Stimulated activated CD8-positive, alpha-beta memory T cell treated with anti-CD3 and anti-CD28 coated beads, Interleukin-2, amount 100 ng/mL, for 48 hours (primary cell): ENCODE measurements at regions not wholly inside any gene's neighbourhood (a gene's known extent, or its start where the extent isn't known, plus 50 kb on each side); places are given as distances from the start of the nearest gene placed in this dataset.
A peak's percentile ranks its signal among the peaks of the same experiment; 100 is the strongest.
"Not testable (repeated sequence)": the region's sequence is repeated elsewhere in the genome, so short reads cannot be mapped to it uniquely, and the experiment has no call there.

Experiments
- DNase-seq, 2 donors: peaks; one replicate each; pipeline ENCODE4 v3.0.0-alpha.2; 2020; ENCODE audit warnings: low read depth in 2 of 2

DNA sequence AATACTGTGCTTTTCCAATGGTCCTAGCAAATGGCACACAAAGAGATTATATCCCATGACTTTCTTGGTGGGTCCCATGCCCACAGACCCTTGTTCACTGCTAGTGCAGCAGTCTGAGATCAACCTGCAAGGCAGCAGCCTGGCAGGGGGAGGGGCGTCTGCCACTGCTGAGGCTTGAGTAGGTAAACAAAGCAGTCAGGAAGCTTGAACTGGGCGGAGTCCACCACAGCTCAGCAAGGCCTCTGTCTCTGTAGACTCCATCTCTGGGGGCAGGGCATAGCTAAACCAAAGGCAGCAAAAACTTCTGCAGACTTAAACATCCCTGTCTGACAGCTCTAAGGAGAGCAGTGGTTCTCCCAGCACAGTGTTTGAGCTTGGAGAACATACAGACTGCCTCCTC, 82.9 kb downstream of the ZNF737 start:
- DNase-seq: no peak

DNA sequence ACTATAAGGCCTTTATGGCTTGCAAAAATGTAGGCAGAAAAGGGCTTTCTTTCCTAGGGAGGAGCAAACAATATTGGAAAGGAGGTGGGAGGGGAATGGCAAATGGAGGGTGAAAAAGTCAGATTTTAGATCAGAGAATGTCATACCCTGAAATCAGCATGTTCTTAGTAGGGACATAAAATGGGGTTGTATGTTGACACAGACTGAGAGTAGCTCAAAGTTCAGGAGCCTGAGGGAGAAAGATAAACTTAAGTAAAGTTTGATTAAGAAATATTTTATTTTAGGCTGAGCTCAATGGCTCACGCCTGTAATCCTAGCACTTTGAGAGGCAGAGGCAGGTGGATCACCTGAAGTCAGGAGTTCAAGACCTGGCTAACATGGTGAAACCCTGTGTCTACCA, 83.8 kb downstream of the ZNF737 start:
- no peak for DNase-seq

DNA sequence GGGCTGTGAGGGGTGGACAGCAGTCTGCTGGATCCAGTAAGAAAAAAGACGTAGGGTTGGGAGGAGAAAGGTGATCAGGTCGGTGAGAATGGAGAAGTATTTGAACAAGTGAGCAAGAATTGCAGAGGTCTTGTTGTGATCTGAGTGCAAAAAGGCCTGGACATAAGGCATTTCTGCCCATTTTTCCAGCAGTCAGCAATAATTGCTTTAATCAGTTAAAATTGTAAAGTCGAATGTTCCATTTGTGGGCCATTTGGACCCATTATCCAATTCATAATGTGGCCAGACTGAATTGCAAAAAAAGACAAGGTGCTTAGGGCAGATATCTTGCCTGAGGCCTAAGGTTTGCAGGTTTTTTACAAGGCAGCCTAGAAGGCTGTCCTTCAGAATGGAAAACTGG, 86.1 kb downstream of the ZNF737 start:
- no peak for DNase-seq

DNA sequence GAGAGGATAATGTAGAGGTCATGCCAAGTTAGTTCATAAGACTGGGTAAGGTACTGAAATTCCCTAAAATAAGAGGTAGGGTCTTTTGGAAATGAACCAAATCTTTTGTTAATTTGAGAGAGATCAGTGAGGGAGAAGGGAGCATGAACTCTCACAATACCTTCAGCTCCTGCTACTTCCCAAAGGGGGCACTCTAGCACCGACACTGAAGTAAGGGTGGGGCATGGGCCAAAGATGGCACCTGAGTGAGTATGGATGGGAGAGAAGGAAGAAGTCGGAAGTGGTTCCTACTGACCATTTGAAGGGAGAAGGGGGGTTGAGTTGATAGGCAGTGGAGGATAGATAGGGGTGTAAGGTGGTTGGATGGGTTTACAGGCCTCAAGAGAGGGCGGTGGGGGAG, 86.6 kb downstream of the ZNF737 start:
- DNase-seq: no peak

DNA sequence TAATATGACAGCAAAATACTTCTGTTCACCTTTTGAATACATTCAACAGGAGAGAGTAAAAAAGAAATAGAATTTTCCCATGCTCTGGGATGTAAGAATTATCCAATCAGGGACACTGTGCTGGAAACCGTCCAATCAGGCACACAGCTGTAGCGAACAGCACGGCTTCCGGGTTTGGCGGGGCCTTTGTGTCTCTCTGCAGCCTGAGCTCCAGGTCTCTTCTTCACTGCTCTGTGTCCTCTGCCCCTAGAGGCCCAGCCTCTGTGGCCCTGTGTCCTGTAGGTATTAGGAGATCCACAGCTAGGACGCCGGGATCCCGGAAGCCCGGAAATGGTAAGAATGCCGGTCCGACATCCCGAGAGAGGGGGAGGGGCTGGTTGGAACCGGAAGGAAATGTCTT, 92.7 kb downstream of the ZNF737 start:
- no peak for DNase-seq

DNA sequence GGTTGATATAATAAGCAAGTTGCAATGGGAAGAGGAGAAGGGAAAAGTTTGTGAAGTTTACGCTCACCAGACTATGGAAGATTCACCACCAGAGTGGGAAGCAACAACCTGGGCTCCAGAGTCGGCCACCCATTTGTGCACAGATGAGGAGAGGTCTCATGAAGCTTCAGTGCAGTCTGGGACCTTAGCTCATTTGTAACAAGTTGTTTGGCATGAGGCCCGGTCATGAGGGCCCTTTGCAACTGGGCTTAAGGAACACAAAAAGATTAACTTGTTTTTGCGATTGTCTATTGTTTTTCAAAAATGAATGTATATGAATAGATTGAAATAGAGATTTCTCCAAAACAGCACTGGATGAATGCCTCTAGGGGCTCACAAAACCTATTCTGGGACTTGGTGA, 94.2 kb downstream of the ZNF737 start:
- no peak for DNase-seq

DNA sequence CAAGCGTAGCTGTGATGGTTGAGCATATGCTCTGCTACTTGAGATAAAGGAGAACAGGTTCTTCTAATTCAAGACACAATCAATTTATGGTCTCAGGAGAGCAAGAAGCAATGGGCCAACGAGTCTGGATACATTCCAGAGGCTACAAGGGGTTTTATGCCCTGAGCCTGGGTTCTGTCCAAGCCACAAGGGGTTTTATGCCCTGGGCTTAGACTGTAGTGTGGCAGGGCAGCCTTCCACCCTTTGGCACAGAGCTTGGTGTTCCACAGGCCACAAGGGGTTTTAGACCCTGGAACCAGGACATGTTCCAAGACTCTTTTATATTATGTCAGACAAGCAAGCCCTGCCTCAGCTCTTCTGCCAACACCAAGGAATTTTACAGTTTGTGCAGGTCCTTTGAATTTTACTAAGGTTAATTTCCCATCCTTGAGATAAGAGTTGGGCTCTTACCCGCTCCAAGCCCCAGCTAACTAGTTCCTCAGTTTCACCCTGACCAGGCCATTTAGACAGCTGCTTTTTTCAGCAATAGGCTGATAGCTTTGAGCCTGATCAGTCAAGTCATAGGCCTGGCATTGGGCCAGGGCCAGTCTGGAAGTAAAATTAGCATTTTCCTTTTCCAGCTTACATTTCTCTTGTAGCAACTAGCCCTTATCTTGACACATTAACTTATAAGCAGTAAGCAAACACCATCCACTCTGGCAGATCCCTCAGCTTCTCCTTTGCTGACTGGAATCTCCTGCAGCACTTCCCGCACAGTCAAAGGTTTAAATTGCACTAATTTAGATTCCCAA, 95.0 kb downstream of the ZNF737 start:
- no peak for DNase-seq

DNA sequence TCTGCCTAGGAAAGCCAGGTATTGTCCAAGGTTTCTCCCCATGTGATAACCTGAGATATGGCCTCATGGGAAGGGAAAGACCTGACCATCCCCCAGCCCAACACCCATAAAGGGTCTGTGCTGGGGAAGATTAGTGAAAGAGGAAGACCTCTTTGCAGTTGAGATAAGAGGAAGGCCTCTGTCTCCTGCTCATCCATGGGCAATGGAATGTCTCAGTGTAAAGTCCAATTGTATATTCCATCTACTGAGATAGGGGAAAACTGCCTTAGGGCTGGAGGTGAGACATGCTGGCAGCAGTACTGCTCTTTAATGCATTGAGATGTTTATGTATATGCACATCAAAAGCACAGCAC, 99.0 kb downstream of the ZNF737 start:
- not testable (repeated sequence) for DNase-seq

DNA sequence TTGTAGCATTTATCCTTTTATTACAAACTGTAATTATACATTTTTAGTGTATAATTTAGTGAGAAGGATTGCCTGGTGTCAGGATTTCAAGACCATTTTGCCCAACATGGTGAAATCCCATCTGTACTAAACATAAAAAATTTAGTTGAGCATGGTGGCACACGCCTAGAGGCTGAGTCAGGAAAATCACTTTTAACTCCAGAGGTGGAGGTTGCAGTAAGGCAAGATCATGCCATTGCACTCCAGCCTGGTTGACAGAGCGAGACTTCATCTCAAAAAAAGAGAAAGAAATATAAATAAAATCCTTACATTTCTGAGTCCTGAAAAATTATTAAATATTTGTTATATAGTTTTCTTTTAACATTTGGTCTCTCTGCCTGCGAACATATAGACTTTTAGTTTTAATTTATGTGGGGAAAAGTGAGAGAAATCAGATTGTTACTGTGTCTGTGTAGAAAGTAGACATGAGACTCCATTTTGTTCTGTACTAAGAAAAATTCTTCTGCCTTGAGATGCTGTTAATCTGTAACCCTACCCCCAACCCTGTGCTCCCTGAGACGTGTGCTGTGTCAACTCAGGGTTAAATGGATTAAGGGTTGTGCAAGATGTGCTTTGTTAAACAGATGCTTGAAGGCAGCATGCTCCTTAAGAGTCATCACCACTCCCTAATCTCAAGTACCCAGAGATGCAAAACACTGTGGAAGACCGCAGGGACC, 99.5 kb downstream of the ZNF737 start:
- DNase-seq: not testable (repeated sequence)

DNA sequence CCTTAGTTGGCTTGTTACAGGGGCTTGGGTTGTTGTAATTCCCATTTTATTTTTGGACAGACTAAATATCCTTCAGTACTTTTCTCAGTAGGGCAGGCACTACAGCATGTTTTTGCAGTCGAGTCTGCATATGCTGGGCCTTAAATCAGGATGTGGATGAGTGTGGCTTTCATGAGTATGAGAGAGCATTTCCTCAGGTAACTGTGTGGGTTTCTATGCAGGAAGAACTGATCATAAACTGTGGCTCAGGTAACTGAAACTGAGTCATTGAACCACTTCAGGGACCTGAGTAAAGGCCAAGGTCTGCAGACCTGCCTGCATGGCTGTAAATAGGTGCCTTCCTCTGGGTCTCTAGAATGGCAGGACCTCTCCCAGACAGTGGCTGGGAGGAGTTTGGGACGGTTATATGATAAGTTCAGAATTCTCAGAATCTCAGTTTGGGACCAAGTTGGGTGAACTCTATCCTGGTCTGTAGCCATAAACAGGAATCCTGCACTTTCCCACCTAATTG, 112.1 kb downstream of the ZNF737 start:
- no peak for DNase-seq

DNA sequence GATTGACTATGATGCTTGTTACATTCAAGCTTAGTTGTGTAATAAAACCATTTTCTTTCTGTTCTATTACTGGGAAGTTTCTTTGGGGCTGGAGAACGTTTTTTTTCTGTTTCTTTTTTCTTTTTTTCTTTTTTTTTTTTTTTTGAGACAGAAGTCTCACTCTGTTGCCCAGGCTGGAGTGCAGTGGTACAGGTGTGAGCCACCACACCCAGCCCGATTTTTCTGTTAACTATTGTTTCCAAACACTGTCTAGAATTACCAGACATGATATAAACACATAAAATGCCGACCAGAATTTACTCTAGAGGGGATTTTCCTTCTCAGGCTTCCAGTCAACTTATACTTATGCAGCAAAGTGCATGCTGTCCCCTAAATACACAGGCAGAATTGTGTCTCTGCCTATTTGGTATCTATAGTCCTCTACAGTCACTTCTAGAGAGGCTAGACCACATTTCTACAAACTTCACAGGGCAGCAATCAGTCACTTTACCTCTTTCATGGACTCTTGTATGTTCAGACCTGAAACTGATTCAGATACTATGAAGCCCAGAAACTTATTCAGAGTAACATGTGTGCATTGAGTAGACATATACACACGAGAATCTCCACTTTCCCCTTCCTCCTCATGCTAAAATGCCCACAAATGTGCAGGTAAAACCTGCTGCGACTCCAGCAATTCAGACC, 121.2 kb downstream of the ZNF737 start:
- DNase-seq: no peak

DNA sequence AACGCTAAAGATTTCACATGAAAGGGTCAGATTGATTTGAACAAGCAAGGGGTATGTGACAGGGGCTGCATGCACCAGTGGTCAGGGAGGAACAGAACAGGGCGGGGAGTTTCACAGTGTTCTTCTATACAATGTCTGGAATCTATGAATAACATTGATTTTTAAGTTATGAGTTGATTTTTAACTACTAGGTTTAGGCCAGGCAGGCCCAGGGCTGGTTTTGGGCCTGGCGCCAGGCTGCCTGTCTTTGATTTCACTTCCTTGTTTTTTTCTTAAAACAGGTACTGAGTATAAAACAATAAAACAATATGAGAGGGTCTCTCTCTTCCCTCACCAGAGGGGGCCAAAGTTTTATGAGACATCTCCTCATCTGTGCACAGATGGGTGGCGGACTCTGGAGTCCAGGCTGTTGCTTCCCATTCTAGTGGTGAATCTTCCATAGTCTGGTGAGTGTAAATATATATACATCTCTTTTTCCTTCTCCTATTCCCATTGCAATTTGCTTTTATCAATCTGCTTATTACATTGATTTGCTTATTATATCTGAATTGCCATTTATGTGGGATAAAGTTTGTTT, 133.2 kb downstream of the ZNF737 start:
- not testable (repeated sequence) for DNase-seq

DNA sequence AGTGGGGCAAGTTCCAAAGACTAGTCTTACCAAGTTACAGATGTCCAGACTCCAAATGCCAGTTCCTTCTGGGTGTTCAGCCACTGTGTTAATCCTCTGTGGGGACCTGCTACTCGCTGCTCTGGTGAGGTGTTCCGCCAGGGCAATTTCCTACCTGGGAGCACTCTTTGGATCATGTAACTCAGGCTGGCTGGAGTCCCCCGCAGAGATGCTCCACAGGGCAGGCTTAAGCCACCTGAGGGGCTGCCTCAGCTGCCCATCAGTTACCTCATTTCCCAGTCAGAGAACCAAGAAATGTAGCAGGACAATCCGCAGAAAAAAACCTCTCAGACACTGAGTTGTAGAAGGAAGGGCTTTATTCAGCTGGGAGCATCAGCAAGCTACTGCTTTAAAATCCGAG, 133.8 kb downstream of the ZNF737 start:
- DNase-seq: no peak

DNA sequence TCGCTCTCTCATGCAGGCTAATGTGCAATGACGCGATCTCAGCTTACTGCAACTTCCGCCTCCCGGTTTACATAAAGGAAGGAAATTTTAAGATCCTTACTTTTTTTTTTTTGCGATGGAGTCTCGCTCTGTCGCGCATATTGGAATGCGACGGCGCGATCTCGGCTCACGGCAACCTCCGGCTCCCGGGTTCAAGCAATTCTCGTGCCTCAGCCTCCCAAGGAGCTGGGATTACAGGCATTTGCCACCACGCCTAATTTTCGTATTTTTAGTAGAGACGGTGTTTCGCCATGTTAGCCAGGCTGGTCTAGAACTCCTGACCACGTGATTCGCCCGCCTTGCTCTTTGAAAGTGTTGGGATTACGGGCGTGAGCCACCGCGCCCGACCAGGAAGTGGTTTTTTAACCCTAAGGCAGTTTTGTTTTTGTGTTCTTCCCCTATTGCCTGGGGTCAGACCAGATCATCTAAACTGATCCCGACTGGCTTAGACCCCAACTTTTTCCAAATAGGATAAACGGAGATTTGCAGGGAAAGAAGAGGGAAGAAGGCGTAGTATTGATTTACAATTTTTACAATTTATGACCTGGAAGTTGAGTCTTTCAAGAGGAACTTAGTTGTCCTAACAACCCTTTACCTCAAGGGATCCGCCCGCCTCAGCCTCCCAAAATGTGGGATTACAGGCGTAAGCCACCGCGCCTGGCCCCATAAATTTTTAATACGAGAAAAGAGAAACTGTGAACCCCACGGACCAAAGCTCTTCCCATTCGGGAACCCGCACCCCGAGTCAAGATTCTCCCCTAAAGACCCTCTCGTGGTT, 142.0 kb downstream of the ZNF737 start:
- peak in 1 of 2 donors; percentile 3 for DNase-seq

DNA sequence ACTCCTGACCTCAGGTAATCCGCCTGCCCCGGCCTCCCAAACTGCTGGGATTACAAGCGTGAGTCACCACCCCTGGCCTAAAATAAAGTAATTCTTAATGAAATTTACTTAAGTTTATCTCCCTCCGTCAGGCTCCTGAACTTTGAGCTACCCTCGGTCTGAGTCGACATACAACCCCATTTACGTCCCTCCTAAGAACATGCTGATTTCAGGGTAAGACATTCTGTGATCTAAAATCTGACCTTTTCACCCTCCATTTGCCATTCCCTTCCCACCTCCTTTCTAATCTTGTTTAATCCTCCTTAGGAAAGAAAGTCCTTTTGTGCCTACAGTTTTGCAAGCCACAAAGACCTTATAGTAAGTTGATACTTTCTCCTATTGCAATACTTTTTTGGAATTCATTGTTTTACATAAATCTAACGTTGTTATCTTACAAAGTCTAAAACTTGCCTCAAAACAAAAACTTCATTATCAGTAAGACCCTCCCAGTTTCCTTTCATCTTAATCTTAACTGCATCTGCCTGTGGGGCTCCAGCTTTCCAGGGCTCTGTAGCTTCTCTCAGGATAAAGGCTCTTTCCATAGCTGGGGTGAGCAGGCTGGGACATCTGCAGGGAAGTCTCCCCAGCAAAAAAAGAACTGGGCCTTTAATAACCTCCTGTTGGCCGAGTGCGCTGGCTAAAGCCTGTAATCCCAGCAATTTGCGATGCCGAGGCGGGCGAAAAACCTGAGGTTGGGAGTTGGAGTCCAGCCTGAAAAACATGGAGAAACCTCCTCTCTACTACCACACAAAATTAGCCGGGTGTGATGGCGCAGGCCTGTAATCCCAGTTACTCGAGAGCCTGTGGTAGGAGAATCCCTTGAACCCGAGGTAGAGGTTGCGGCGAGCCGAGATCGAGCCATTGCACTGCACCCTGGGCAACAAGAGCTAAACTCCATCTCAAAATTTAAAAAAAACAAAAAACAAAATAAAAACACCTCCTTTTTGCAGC, 143.1 kb downstream of the ZNF737 start:
- no peak for DNase-seq

DNA sequence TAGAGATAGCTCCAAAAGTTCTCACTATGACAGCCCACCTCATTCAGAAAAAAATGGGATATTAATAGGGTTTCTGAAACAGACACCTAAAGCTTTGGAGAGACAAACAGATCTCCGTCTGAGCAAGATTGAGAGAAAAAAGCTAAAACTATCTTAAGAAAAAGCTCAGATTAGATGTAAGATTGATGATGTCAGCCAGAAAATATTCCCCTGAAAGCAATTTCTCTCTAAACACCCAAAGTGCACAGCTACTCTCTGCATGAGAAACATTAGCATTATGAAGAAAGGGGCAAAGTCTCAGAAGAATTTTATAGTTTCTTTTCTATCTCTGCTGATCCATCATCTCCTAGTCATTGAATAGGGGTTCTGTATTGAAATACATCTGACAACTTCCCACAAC, 148.9 kb downstream of the ZNF737 start:
- no peak for DNase-seq

DNA sequence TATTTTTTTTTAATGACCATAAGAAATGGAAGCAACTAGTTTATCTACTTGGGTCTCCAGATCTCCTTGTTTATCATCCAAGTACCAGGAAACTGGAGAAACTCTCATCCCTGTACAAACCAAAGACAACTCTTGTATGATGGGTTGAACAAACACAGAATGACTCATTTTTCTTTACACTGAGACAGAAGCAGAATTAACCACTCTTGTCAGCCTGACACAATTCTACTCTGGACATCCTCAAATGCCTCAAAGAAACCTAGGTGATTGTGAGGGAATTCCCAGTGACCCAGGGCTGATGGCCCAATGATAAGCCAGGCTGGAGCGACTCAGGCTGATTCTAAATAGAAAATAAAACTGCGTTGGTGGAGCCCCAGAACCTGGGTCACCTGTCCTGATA, 151.5 kb downstream of the ZNF737 start:
- no peak for DNase-seq

DNA sequence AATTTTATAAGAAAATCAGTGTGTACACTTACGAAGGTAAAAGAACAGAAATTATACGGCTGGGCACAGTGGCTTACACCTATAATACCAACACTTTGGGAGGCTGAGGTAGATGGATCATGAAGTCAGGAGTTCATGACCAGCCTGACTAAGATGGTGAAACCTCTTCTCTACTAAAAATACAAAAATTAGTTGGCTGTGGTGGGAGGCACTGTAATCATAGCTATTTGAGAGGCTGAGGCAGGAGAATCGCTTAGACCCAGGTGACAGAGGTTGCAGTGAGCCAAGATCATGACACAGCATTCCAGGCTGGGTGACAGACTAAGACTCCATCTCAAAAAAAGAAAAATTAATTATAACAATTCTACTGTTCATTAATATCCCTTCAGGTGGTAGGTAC, 151.9 kb downstream of the ZNF737 start:
- DNase-seq: no peak

DNA sequence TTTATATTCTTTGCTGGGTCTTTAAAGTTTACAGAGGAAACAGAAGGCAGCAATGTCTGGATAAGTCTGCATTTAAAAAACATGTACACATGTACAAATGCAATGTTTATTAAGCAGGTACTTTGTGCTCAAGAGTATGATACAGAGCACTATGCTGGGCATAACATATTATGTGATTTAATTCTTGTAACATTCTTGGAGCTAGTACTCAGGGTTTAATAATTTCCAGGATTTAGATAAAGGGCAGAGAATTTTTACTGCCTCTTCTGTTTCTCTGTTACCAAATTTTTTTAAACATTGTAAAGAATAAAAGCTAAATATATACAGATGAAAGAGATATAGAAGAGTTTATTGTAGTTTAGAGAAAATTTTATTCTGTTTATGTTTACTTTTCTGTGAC, 152.7 kb downstream of the ZNF737 start:
- DNase-seq: no peak

DNA sequence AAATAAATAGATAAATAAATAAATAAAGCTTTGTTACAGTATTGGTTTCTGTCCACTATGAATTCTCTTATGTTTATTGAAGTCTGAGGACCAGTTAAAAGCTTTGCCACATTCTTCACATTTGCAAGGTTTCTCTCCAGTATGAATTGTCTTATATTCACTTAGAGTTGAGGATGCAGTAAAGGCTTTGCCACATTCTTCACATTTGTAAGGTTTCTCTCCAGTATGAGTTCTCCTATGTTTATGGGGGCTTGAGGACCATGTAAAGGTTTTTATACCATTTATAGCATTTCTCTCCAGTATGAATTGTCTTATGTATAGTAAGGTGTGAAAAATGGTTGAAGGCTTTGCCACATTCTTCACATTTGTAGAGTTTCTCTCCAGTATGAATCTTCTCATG, 168.3 kb downstream of the ZNF737 start:
- DNase-seq: no peak
